Cerebellar nuclear complex (tissue), 1 donor: ENCODE measurements at regions not wholly inside any gene's neighbourhood (a gene's known extent, or its start where the extent isn't known, plus 50 kb on each side); places are given as distances from the start of the nearest gene placed in this dataset.
"Not testable (repeated sequence)": the region's sequence is repeated elsewhere in the genome, so short reads cannot be mapped to it uniquely, and the experiment has no call there.

ENCODE experiments used
- DNase-seq, 2 experiments: peaks; one replicate each; lab custom pipeline; 2025; lab: John Stamatoyannopoulos, UW

DNA sequence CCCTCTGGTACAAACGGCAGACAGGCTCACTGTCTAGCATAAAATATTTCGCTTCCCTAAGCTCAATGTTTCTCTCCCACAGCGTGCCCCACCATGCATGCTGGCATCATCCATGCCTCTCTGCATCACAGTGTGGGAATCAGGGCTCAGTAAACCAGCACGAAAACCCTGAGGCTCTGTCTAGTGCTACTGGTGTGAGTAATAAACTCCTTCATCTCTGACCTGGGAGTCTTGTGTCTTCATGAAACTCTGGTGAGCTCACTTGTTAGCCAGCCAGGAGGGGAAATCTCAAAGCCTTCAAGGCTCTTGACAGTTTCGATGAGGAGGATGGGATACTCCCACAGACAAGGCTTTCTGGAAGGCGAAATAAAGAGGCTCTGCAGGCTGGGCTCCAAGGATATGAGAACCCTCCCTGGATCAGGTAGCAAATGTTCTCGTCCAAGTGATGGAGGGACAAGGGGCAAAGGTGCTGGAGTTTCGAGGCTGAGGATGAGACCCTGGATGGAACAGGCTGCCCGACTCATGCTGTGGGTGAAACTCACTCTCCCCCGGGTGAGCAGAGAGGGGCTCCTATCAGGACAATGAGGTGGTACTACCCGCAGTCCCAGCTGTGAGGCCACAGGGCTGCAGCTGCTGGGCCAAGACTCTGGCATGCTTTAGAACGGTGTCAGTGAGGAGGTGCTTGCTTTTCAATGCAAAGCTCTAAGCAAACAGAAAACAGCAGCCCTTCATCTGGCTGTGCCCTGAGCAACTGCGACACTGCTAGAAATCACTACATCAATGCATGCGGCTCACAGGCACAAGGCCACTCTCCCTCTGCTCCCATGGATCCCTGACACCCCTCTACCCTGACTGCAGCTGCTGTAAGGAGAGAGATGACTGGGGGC lies 69.3 kb downstream of the SHANK2 start:
- no peak for DNase-seq

GRCh38 chr11:71181566-71181965 lies 70.8 kb downstream of the SHANK2 start:
- no peak for DNase-seq

DNA sequence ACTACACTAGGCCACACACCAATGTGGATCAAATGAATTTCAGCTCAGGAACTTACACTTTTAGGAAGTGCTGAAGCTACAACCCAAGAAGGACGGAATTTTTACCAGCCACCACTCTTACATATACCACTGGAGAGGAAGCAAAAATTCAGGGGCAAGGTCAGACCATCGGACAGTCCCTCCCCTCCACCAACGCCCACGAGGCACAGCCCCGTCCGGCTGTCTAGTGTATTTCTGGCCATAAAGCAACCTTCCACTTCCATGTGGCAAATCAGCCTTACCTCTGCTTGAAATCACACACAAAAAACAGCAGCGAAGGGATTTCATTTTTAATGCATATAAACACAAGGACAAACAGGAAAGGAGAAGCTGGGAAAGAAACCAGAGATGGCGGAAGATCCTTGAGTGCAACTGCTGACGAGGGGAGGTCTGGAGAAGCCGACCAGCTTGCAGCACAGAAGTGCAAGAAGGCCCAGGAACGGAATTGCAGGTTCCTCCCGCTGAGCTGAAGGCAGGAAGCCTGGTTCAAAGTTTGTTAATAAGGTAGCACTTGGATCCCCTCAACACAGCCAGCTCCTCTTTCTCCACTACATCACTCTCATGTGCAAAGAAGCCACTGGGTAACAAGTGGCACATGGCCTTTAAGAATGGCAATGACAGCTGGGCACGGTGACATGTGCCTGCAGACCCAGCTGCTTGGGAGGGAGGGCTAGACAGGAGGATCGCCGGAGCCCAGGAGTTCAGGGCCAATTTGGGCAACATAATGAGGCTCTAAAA lies 71.5 kb downstream of the SHANK2 start:
- DNase-seq, result no peak

- DNase-seq, result no peak
Measured at GRCh38 chr11:71179877-71180605, 72.3 kb downstream of the SHANK2 start.

DNA sequence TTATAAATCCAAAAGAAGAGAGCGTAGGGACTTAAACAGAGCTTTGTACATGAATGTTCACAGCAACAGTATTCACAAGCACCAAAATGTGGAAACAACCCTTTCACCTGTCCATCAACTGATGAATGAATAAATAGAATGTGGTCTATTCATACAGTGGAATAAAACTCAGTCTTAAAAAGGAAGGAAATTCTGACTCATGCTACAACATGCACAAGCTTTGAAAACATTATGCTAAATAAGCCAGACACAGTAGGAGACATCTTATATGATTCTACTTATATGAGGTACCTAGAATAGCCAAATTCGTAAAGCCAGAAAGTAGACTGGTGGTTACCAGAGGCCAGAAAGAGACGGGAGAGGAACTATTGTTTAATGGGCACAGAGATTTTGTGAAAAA lies 74.3 kb downstream of the SHANK2 start:
- DNase-seq, result no peak

DNA sequence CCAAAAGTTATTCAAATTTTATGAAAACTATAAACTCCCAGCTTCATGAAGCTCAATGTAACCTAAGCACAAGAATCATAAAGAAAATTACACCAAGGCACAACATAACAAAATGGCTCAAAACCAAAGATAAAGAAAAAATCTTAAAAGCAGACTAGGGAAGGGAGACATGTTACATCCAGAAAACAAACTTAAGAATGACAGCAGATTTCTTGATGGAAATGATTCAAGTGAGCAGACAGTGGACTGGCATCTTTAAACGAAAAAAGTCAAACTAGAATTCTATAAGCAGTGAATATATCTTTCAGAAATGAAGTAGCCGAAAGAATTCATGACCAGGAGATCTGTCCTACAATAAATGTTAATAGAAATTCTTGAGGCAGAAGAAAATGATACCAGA lies 75.6 kb downstream of the SHANK2 start:
- no peak for DNase-seq

DNA sequence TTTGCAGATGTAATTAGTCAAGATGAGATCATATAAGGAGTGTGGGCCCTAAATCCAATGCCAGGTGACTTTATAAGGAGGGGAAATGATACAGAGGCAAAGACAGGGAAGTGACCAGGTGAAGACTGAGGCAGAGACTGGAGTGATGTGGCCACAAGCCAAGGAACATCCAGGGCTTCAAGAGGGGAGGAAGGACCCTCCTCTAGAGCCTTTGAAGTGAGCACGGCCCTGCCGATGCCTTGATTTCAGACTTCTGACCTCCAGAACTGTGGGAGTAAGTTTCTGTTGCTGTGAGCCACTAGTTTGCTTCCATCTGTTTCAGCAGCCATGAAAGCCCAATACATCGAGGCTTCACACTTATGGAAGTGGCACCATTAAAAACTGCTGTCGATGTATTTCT lies 78.7 kb downstream of the SHANK2 start:
- no peak for DNase-seq

DNA sequence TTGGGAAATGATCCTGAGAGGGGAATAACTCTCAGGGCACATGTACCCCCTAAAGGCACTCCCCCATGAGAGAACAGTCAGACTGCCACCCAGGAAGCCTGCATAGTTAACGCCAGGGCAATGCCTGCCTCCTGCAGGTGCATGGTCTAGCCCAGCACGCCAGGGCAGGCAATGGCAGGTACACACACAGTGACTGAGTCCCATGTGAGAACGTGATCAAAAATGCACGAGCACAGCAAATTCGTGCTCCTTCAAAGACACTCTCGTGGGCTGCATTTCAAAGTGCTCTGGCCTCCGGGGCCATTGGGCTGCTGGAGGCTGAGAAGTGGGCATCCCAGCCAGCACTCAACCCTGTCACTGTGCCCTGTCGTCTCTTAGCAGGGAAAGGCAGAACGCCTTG lies 79.7 kb downstream of the SHANK2 start:
- no peak for DNase-seq

GRCh38 chr11:71171576-71171975 lies 80.8 kb downstream of the SHANK2 start:
- DNase-seq, result no peak

DNA sequence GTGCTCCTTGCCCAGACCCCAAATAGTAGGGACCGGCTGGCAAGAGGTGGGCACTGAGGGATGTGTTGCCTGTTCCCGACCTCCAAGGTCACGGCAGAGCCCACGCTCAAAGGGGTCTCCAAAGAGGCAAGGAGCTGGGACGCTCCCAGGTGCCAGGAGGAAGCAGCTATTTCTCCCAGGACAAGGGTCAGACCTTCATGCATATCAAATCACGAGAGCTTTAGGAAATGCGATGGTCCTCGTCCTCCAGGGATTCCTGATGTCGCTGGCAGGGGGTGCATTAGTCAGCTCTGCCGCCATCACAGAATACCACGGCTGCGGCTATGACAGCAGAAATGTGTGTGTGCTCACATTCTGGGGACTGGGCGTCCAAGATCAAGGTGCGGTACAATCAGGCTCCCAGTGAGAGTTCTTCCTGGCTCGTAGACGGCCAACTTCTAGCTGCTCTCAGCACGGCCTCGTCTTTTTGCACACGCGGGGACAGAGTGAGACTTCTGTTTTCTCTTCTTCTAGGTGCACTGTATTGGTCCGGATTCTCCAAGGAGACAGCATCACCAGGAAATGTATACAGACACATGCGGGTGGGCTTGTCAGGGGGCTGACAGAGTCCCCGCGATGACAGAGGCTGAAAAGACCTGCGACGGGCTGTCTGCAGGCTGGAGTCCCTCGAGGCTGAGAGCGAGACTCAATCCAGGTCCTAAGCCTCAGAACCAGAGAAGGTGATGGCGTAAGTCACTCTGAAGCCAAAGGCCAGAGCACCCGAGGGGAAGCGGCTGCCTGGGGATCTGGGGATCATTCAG lies 81.6 kb downstream of the SHANK2 start:
- no peak for DNase-seq

- no peak for DNase-seq
Measured at GRCh38 chr11:71169313-71169712, 83.1 kb downstream of the SHANK2 start.

GRCh38 chr11:71167814-71168213 lies 84.6 kb downstream of the SHANK2 start:
- not testable (repeated sequence) for DNase-seq

DNA sequence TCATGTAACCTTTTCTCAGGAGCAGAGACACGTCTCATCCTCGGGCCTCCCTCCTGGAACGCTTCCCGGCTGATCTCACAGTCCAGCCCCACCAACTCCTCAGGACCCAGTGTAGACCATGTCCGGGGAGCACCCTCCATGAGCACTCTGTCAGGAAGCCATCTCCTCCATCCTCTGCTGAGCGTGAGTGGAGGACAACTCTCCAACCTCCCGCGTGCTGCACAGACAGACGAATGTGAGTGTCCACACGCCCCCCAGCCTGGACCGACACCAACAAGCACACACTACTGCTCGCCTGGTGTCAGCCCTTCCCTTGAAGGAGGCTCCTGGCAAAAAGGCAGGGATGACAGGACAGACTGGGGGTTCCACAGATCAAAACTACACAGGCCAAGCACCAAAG lies 86.6 kb downstream of the SHANK2 start:
- no peak for DNase-seq

DNA sequence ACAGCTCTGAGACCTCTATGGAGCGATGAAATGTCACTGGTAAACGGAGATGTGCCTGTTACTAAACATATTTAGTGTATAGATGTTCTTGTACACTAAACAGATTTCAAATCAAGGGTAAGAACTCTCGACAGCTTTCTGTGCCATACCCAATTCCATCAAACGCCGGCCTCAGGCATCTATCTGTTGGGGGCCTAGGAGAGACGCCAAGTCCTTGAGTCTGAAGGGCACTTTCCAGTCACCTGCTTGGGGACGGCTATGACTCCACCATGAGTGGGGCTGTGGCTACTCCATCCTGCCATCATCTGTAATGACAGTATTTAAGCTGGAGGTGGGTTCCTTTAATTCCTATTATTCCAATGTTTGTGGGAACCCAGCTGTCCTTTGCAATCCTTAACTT lies 87.8 kb downstream of the SHANK2 start:
- no peak for DNase-seq

GRCh38 chr11:71164186-71164585 lies 88.2 kb downstream of the SHANK2 start:
- no peak for DNase-seq

- DNase-seq, result no peak
Measured at GRCh38 chr11:71163371-71163770, 89.0 kb downstream of the SHANK2 start.

DNA sequence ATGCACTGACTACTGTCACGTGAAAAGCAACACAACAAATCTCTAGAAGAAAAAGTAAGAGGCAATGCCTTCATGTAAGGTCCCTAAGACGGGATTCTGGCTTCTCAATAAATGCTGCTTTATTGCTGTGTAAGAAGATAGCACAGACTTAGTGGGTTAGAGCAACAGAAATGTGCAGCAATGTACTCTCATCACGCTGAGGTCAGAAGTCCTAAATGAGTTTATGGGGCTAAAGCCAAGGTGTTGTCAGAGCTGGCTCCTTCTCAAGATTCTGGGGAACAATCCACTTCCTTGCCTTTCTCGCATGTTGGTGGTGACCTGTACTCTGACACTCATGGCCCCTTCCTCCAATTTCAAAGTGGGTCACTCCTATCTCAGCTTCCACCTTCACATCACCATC lies 93.4 kb downstream of the SHANK2 start:
- no peak for DNase-seq

- not testable (repeated sequence) for DNase-seq
Measured at GRCh38 chr11:71157676-71158075, 94.7 kb downstream of the SHANK2 start.

DNA sequence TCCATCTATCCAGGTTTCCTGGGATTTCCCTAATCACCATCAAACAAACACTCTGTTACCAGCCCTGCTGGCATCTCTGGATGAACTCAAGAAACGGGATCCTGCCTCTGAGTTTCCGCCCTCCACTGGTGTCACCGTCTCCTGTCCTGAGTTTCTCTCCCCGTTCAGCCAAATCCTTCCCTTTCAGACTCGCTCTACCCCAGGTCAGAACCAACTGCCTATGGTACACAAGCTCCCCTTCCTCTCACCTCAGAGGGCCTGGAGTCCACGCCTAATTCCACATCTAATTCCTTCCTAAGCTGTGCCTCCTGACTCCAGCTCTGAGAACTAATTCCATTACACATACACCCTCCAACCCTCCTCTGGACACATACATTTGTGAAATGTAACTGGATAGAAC lies 96.1 kb downstream of the SHANK2 start:
- DNase-seq, result no peak

DNA sequence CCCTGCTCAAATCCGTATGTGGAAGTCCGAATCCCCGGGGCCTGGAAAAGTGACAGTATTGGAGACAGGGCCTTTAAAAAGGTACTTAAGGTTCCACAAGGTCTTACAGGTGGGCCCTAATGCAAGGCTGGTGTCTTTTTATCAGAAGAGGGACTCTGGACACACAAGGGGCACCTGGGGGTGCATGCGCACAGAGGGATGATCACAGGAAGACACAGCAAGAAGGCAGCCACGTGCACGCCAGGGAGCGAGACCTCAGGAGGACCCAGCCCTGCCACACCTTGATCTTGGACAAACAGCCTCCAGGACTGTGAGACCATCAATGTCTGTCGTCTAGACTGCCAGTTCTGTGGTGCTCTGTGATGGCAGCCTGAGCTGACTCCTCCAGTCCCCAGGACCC lies 96.5 kb downstream of the SHANK2 start:
- DNase-seq, result no peak

DNA sequence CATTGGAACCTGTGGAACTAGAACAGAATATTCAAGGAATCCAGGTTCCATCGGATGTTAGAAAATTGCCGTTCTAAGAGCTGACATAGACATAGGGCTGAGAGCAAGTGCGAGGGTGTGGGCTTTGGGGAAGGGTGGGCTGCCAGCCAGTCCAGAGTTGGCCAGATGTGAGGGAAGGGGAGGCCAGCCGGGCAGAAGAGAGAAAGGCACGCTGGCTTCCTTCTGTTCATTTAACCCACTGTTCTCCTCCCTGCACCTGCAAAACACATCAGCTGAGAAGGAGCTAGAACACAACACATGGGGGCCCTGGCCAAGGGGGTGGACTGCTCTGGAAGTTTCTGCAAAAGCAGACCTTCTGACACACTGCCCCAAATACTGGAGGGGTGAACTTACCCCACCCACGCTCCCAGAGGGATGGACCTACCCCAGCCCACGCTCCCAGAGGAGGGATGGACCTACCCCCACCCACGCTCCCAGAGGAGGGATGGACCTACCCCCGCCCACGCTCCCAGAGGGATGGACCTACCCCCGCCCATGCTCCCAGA lies 98.0 kb downstream of the SHANK2 start:
- no peak for DNase-seq

GRCh38 chr11:71153005-71153390 lies 99.4 kb downstream of the SHANK2 start:
- no peak for DNase-seq
